SK-N-SH (cell line): ENCODE measurements at regions not wholly inside any gene's neighbourhood (a gene's known extent, or its start where the extent isn't known, plus 50 kb on each side); places are given as distances from the start of the nearest gene placed in this dataset.

Experiments
- CTCF ChIA-PET: fragments of 300-600, 350-600 bp; formaldehyde crosslinking; extraction: SDS; loops from one replicate; lab custom pipeline; 2021; lab: Yijun Ruan, JAX
- POLR2A ChIA-PET: fragments of 350-600 bp; sonication (Branson Sonifier 250); formaldehyde crosslinking; extraction: SDS; loops from one replicate; lab custom pipeline; 2020; ENCODE audit warnings: antibody characterized with exemption, inconsistent platforms; lab: Yijun Ruan, JAX
- DNase-seq: peaks from one replicate; pipeline ENCODE4 v3.0.0; 2012
- H2AFZ ChIP-seq: fragments of 200-600 bp; sonication (generic); 2 replicates; pipeline ENCODE4 v1.8.1; 2016; ENCODE audit warnings: antibody characterized with exemption, mild to moderate bottlenecking, low read depth
- H3F3A ChIP-seq: fragments of 200-600 bp; sonication (generic); replicated peaks from 2 replicates; pipeline ENCODE3; 2016; ENCODE audit warnings: antibody characterized with exemption, mild to moderate bottlenecking; ENCODE audit not compliant: insufficient read depth
- H3K27ac ChIP-seq, 2 experiments: fragments of 200-500 bp in 1 of 2; fragments of 200-600 bp in 1 of 2; sonication (Bioruptor generic) in 1 of 2; sonication (generic), shearing (Covaris generic) in 1 of 2; 2 replicates each; pipeline versions ENCODE4 v1.5.1 to v1.6.1; 2014 to 2016; ENCODE audit warnings: low read depth in 2 of 2, inconsistent platforms in 1 of 2, low read length in 1 of 2, mild to moderate bottlenecking in 1 of 2, mixed read lengths in 1 of 2
- H3K27me3 ChIP-seq: fragments of 200-600 bp; sonication (generic), shearing (Covaris generic); 2 replicates; pipeline ENCODE4 v1.6.1; 2016; ENCODE audit warnings: mixed run types; ENCODE audit not compliant: insufficient read depth
- H3K36me3 ChIP-seq, 2 experiments: fragments of 200-500 bp in 1 of 2; fragments of 200-600 bp in 1 of 2; sonication (Bioruptor generic) in 1 of 2; sonication (generic) in 1 of 2; replicated peaks in 1 of 2; 2 replicates each; pipeline versions ENCODE3 to v1.5.1; 2014 to 2016; ENCODE audit warnings: low read length in 1 of 2, mild to moderate bottlenecking in 1 of 2; ENCODE audit not compliant: insufficient read depth in 2 of 2, control insufficient read depth in 1 of 2
- H3K4me1 ChIP-seq, 2 experiments: fragments of 200-500 bp in 1 of 2; fragments of 200-600 bp in 1 of 2; sonication (Bioruptor generic) in 1 of 2; sonication (generic), shearing (Covaris generic) in 1 of 2; 2 replicates each; pipeline versions ENCODE4 v1.5.1 to v1.6.1; 2014 to 2016; ENCODE audit warnings: low read depth in 1 of 2, low read length in 1 of 2, mixed run types in 1 of 2; ENCODE audit not compliant: insufficient read depth in 2 of 2, control insufficient read depth in 1 of 2
- H3K4me2 ChIP-seq: fragments of 200-600 bp; sonication (generic), shearing (Covaris generic); 2 replicates; pipeline ENCODE4 v1.6.1; 2017; ENCODE audit warnings: mixed run types
- H3K4me3 ChIP-seq, 2 experiments: fragments of 200-500 bp in 1 of 2; fragments of 200-600 bp in 1 of 2; sonication (Bioruptor generic) in 1 of 2; sonication (generic), shearing (Covaris generic) in 1 of 2; 2 replicates each; pipeline versions ENCODE4 v1.5.1 to v1.8.1; 2014 to 2016; ENCODE audit warnings: low read depth in 2 of 2, inconsistent platforms in 1 of 2, low read length in 1 of 2, mild to moderate bottlenecking in 1 of 2, mixed read lengths in 1 of 2, moderate library complexity in 1 of 2
- H3K79me2 ChIP-seq: fragments of 200-600 bp; sonication (generic); 2 replicates; pipeline ENCODE4 v1.8.1; 2017; ENCODE audit warnings: mild to moderate bottlenecking; ENCODE audit not compliant: insufficient read depth
- H3K9ac ChIP-seq: fragments of 200-600 bp; sonication (generic); 2 replicates; pipeline ENCODE4 v1.6.1; 2017; ENCODE audit warnings: mixed run types
- H3K9me2 ChIP-seq: fragments of 200-600 bp; sonication (generic); 2 replicates; pipeline ENCODE4 v1.6.1; 2017; ENCODE audit warnings: mixed run types
- H3K9me3 ChIP-seq: fragments of 200-600 bp; sonication (generic); 2 replicates; pipeline ENCODE4 v1.6.1; 2017; ENCODE audit warnings: mixed run types, mild to moderate bottlenecking, moderate library complexity
- H4K20me1 ChIP-seq: fragments of 200-600 bp; sonication (generic); 2 replicates; pipeline ENCODE4 v1.6.1; 2017; ENCODE audit warnings: mild to moderate bottlenecking, mixed run types; ENCODE audit not compliant: insufficient read depth
- CHD2 ChIP-seq: fragments of 150-350 bp; IDR thresholded peaks from 2 replicates; pipeline ENCODE4 v1.6.1; 2018; ENCODE audit warnings: low read length; ENCODE audit not compliant: partially characterized antibody
- CTCF ChIP-seq: fragments of 200-600 bp; sonication (generic); IDR thresholded peaks from 2 replicates; pipeline ENCODE4 v1.6.1; 2017; ENCODE audit warnings: antibody characterized with exemption, mild to moderate bottlenecking, moderate library complexity
- ELF1 ChIP-seq: IDR thresholded peaks from 2 replicates; pipeline ENCODE4 v1.4.0; 2012
- EZH2phosphoT487 ChIP-seq: fragments of 200-600 bp; sonication (generic); IDR thresholded peaks from 2 replicates; pipeline ENCODE4 v1.6.1; 2017; ENCODE audit warnings: low read depth, mixed run types, mild to moderate bottlenecking, antibody characterized with exemption, moderate library complexity, borderline replicate concordance
- FOXJ3 ChIP-seq: sonication (generic); formaldehyde crosslinking; IDR thresholded peaks from 2 replicates; pipeline ENCODE4 v1.5.1; 2020; ENCODE audit warnings: mild to moderate bottlenecking, missing genetic modification reagents
- FOXM1 ChIP-seq: IDR thresholded peaks from 2 replicates; pipeline ENCODE4 v1.4.0; 2012; ENCODE audit warnings: low read depth, mild to moderate bottlenecking
- GABPA ChIP-seq: IDR thresholded peaks from 2 replicates; pipeline ENCODE4 v1.4.0; 2012; ENCODE audit warnings: low read depth, mild to moderate bottlenecking
- JUND ChIP-seq: IDR thresholded peaks from 2 replicates; pipeline ENCODE4 v1.4.0; 2012
- MAX ChIP-seq: IDR thresholded peaks from 2 replicates; pipeline ENCODE4 v1.4.0; 2012; ENCODE audit warnings: low read depth
- NFIC ChIP-seq: IDR thresholded peaks from 2 replicates; pipeline ENCODE4 v1.4.0; 2012; ENCODE audit warnings: borderline replicate concordance
- NRF1 ChIP-seq: IDR thresholded peaks from 2 replicates; pipeline ENCODE4 v1.6.1; 2012; ENCODE audit warnings: low read depth, mild to moderate bottlenecking, low read length
- POLR2AphosphoS5 ChIP-seq: IDR thresholded peaks from 2 replicates; pipeline ENCODE4 v1.6.1; 2012; ENCODE audit warnings: low read depth, low read length
- RAD21 ChIP-seq: IDR thresholded peaks from 2 replicates; pipeline ENCODE4 v1.6.1; 2012; ENCODE audit warnings: mild to moderate bottlenecking, low read length
- RCOR1 ChIP-seq: fragments of 150-350 bp; IDR thresholded peaks from 2 replicates; pipeline ENCODE4 v1.6.1; 2017; ENCODE audit warnings: antibody characterized with exemption, low read length
- RFX5 ChIP-seq: IDR thresholded peaks from 2 replicates; pipeline ENCODE4 v1.6.1; 2012; ENCODE audit warnings: mild to moderate bottlenecking, improper control_type of control experiment, low read length
- SIN3A ChIP-seq: IDR thresholded peaks from 2 replicates; pipeline ENCODE4 v1.6.1; 2012; ENCODE audit warnings: low read depth, mild to moderate bottlenecking, low read length, moderate library complexity, borderline replicate concordance
- TAF1 ChIP-seq: IDR thresholded peaks from 2 replicates; pipeline ENCODE4 v1.6.1; 2012; ENCODE audit warnings: low read depth, mild to moderate bottlenecking, low read length, moderate library complexity, borderline replicate concordance
- TCF12 ChIP-seq: IDR thresholded peaks from 2 replicates; pipeline ENCODE4 v1.4.0; 2012
- TEAD4 ChIP-seq: IDR thresholded peaks from 2 replicates; pipeline ENCODE4 v1.4.0; 2012; ENCODE audit warnings: mild to moderate bottlenecking, borderline replicate concordance; ENCODE audit not compliant: insufficient read depth
- YY1 ChIP-seq: IDR thresholded peaks from 2 replicates; pipeline ENCODE4 v1.4.0; 2012; ENCODE audit warnings: low read depth, mild to moderate bottlenecking
- ZBTB33 ChIP-seq: IDR thresholded peaks from 2 replicates; pipeline ENCODE4 v1.4.0; 2012; ENCODE audit warnings: low read depth, borderline replicate concordance
- WGBS: methylation state at CpG from one replicate; pipeline ENCODE4 v1.1.6; 2017; ENCODE audit warnings: low lambda C conversion rate; 5-methylcytosine and 5-hydroxymethylcytosine counted together

GRCh38 chr2:45125232-45125631 lies 116.0 kb upstream of the SIX2 start:
- no peaks in the 10 kb centered on the region for H3K27me3 ChIP-seq
- H4K20me1 ChIP-seq: no peaks in the 10 kb centered on the region
- H3K4me1 ChIP-seq: peaks cover 0 to 27% of the 10 kb centered on the region in 2 experiments; a peak in 2 of 4 replicates
- H2AFZ ChIP-seq: no peak overlapping the region
- 94% methylated on average over 4 of the region's 4 CpGs for WGBS
- no peaks in the 10 kb centered on the region for H3K9me3 ChIP-seq
- H3K4me3 ChIP-seq: no peak overlapping the region
- H3K27ac ChIP-seq: no peak overlapping the region
- no peaks in the 10 kb centered on the region for H3K36me3 ChIP-seq
- TF ChIP-seq ZBTB33 (no peak), CHD2 (no peak), RFX5 (no peak), CTCF (no peak), POLR2AphosphoS5 (no peak), JUND (no peak), FOXM1 (no peak), RAD21 (no peak), RCOR1 (no peak), NFIC (no peak), TCF12 (no peak), MAX (no peak), FOXJ3 (CRISPR knock-in tag) (no peak), ELF1 (no peak), TEAD4 (no peak), NRF1 (no peak), GABPA (no peak)
- TF ChIP-seq, all 33 proteins: peak for 0
- Histone ChIP-seq H3K4me2 (no peak overlapping the region), H3K9ac (no peak overlapping the region), H3K79me2 (no peaks in the 10 kb centered on the region), H3K9me2 (no peaks in the 10 kb centered on the region), H3F3A (peaks cover 10% of the 10 kb centered on the region)
- no peak for DNase-seq
- ChIA-PET POLR2A (no interaction called here), CTCF (no interaction called here)

- ChIA-PET POLR2A (no interaction called here), CTCF (no interaction called here)
Measured at GRCh38 chr2:45124456-45124855, 115.2 kb upstream of the SIX2 start.

More at GRCh38 chr2:45124456-45124855, 115.2 kb upstream of the SIX2 start:
- H3K36me3 ChIP-seq: no peaks in the 10 kb centered on the region
- DNase-seq: no peak
- H3K4me1 ChIP-seq: peaks cover 0 to 27% of the 10 kb centered on the region in 2 experiments; a peak in 2 of 4 replicates
- H2AFZ ChIP-seq: no peak overlapping the region
- WGBS: 98% methylated on average over 5 of the region's 5 CpGs
- no peak overlapping the region for H3K27ac ChIP-seq
- H4K20me1 ChIP-seq: no peaks in the 10 kb centered on the region
- no peak overlapping the region for H3K9ac ChIP-seq
- no peak overlapping the region for H3K4me3 ChIP-seq
- H3K9me2 ChIP-seq: no peaks in the 10 kb centered on the region
- TF ChIP-seq EZH2phosphoT487 (no peak), GABPA (no peak), ELF1 (no peak), RAD21 (no peak), SIN3A (no peak), TAF1 (no peak), YY1 (no peak)
- peaks cover 17% of the 10 kb centered on the region for H3F3A ChIP-seq
- no peaks in the 10 kb centered on the region for H3K79me2 ChIP-seq
- H3K4me2 ChIP-seq: no peak overlapping the region
- H3K27me3 ChIP-seq: no peaks in the 10 kb centered on the region
- H3K9me3 ChIP-seq: no peaks in the 10 kb centered on the region
